HEK293 (cell line): ENCODE measurements at regions not wholly inside any gene's neighbourhood (a gene's known extent, or its start where the extent isn't known, plus 50 kb on each side); places are given as distances from the start of the nearest gene placed in this dataset.

Source experiments
- CTCF ChIA-PET: fragments of 350-600 bp; formaldehyde crosslinking; extraction: SDS; loops from one replicate; lab custom pipeline; 2021; ENCODE audit warnings: antibody characterized with exemption; lab: Yijun Ruan, JAX
- POLR2A ChIA-PET: fragments of 300-600 bp; formaldehyde crosslinking; extraction: SDS; loops from one replicate; lab custom pipeline; 2020; ENCODE audit warnings: antibody characterized with exemption, inconsistent platforms; lab: Yijun Ruan, JAX
- H3K27ac ChIP-seq: fragments of 200-500 bp; sonication (Bioruptor generic); 2 replicates; pipeline ENCODE4 v1.5.1; 2014; ENCODE audit warnings: low read depth, low read length, control low read depth, inconsistent platforms; ENCODE audit errors: extremely low read depth
- H3K36me3 ChIP-seq, 2 experiments: fragments of 200-500 bp in 1 of 2; sonication (Bioruptor generic) in 1 of 2; 1 replicate in 1 of 2; 2 replicates in 1 of 2; pipeline ENCODE4 v1.5.1; 2014 to 2017; ENCODE audit warnings: inconsistent platforms in 2 of 2, low read length in 2 of 2; ENCODE audit not compliant: control insufficient read depth in 2 of 2, insufficient read depth in 1 of 2
- H3K4me1 ChIP-seq: fragments of 200-500 bp; sonication (Bioruptor generic); 2 replicates; pipeline ENCODE4 v1.5.1; 2014; ENCODE audit warnings: mild to moderate bottlenecking, low read length, inconsistent platforms; ENCODE audit not compliant: control insufficient read depth, insufficient read depth
- H3K4me3 ChIP-seq: 2 replicates; pipeline ENCODE4 v1.5.1; 2011; ENCODE audit warnings: low read depth, mild to moderate bottlenecking, control low read depth, low read length, moderate library complexity
- H3K9me3 ChIP-seq: fragments of 200-500 bp; sonication (Bioruptor generic); 2 replicates; pipeline ENCODE4 v1.5.1; 2014; ENCODE audit warnings: low read depth, low read length, inconsistent platforms; ENCODE audit not compliant: control insufficient read depth, insufficient read depth
- BCL11A ChIP-seq: fragments of 450-650 bp; formaldehyde crosslinking; IDR thresholded peaks from 2 replicates; pipeline ENCODE4 v1.5.1; 2016; ENCODE audit warnings: low read depth, missing biosample characterization, missing genetic modification characterization
- KLF8 ChIP-seq: fragments of 450-650 bp; formaldehyde crosslinking; IDR thresholded peaks from 2 replicates; pipeline ENCODE4 v1.5.1; 2016; ENCODE audit warnings: missing biosample characterization, missing genetic modification characterization
- PRDM1 ChIP-seq: fragments of 450-650 bp; formaldehyde crosslinking; IDR thresholded peaks from 2 replicates; pipeline ENCODE4; 2016; ENCODE audit warnings: missing biosample characterization, missing genetic modification characterization
- RBAK ChIP-seq: fragments of 450-650 bp; formaldehyde crosslinking; IDR thresholded peaks from 2 replicates; pipeline ENCODE4 v1.5.1; 2016; ENCODE audit warnings: missing biosample characterization, missing genetic modification characterization
- REPIN1 ChIP-seq: fragments of 450-650 bp; formaldehyde crosslinking; IDR thresholded peaks from 2 replicates; pipeline ENCODE4 v1.5.1; 2017; ENCODE audit warnings: missing biosample characterization, missing genetic modification characterization, low read depth
- TCF7L2 ChIP-seq: IDR thresholded peaks from 2 replicates; pipeline ENCODE4 v1.6.1; 2011; ENCODE audit warnings: low read depth, mild to moderate bottlenecking, inconsistent platforms, low read length, moderate library complexity, borderline replicate concordance
- WT1 ChIP-seq: fragments of 450-650 bp; formaldehyde crosslinking; IDR thresholded peaks from 2 replicates; pipeline ENCODE4 v1.5.1; 2016; ENCODE audit warnings: missing biosample characterization, missing genetic modification characterization
- YY1 ChIP-seq: fragments of 450-650 bp; formaldehyde crosslinking; IDR thresholded peaks from 2 replicates; pipeline ENCODE4 v1.5.1; 2018; ENCODE audit warnings: missing biosample characterization, missing genetic modification characterization
- ZBTB7A ChIP-seq: fragments of 450-650 bp; formaldehyde crosslinking; IDR thresholded peaks from 2 replicates; pipeline ENCODE4 v1.5.1; 2016; ENCODE audit warnings: low read depth, missing biosample characterization, missing genetic modification characterization
- ZFHX2 ChIP-seq: fragments of 450-650 bp; formaldehyde crosslinking; conservative IDR thresholded peaks from 2 replicates; pipeline ENCODE4 v1.5.1; 2016; ENCODE audit warnings: missing biosample characterization, missing genetic modification characterization
- ZNF121 ChIP-seq: fragments of 450-650 bp; formaldehyde crosslinking; IDR thresholded peaks from 2 replicates; pipeline ENCODE4 v1.5.1; 2016; ENCODE audit warnings: missing biosample characterization, missing genetic modification characterization
- ZNF175 ChIP-seq: fragments of 450-650 bp; formaldehyde crosslinking; IDR thresholded peaks from 2 replicates; pipeline ENCODE4 v1.5.1; 2016; ENCODE audit warnings: missing biosample characterization, missing genetic modification characterization
- ZNF239 ChIP-seq: fragments of 450-650 bp; formaldehyde crosslinking; IDR thresholded peaks from 2 replicates; pipeline ENCODE4 v1.5.1; 2016; ENCODE audit warnings: missing biosample characterization, missing genetic modification characterization
- ZNF311 ChIP-seq: fragments of 450-650 bp; formaldehyde crosslinking; IDR thresholded peaks from 2 replicates; pipeline ENCODE4 v1.5.1; 2017; ENCODE audit warnings: missing biosample characterization, missing genetic modification characterization, borderline replicate concordance
- ZNF350 ChIP-seq: fragments of 450-650 bp; formaldehyde crosslinking; IDR thresholded peaks from 2 replicates; pipeline ENCODE4 v1.5.0; 2017; ENCODE audit warnings: missing biosample characterization, mild to moderate bottlenecking, missing genetic modification characterization
- ZNF423 ChIP-seq: fragments of 450-650 bp; formaldehyde crosslinking; IDR thresholded peaks from 2 replicates; pipeline ENCODE4 v1.5.1; 2016; ENCODE audit warnings: missing biosample characterization, missing genetic modification characterization
- ZNF433 ChIP-seq: fragments of 450-650 bp; formaldehyde crosslinking; IDR thresholded peaks from 2 replicates; pipeline ENCODE4 v1.5.1; 2016; ENCODE audit warnings: missing biosample characterization, missing genetic modification characterization, low read depth
- ZNF518A ChIP-seq: fragments of 450-650 bp; formaldehyde crosslinking; conservative IDR thresholded peaks from 2 replicates; pipeline ENCODE4 v1.5.1; 2016; ENCODE audit warnings: low read depth, missing biosample characterization, missing genetic modification characterization
- ZNF626 ChIP-seq: fragments of 450-650 bp; sonication (Bioruptor Pico); formaldehyde crosslinking; IDR thresholded peaks from 2 replicates; pipeline ENCODE4 v1.5.1; 2018; ENCODE audit warnings: missing biosample characterization, missing genetic modification characterization, inconsistent platforms
- ZNF768 ChIP-seq: fragments of 450-650 bp; formaldehyde crosslinking; IDR thresholded peaks from 2 replicates; pipeline ENCODE4 v1.5.1; 2018; ENCODE audit warnings: missing biosample characterization, mild to moderate bottlenecking, missing genetic modification characterization
- ZSCAN23 ChIP-seq: fragments of 450-650 bp; formaldehyde crosslinking; IDR thresholded peaks from 2 replicates; pipeline ENCODE4 v1.5.1; 2016; ENCODE audit warnings: missing biosample characterization, missing genetic modification characterization
- TF ChIP-seq, protein P1 (sequence below): fragments of 450-650 bp; formaldehyde crosslinking; IDR thresholded peaks from 2 replicates; pipeline ENCODE4 v1.5.1; 2016; ENCODE audit warnings: missing biosample characterization, missing genetic modification characterization
- TF ChIP-seq, protein P2 (sequence below): fragments of 450-650 bp; formaldehyde crosslinking; IDR thresholded peaks from 2 replicates; pipeline ENCODE4 v1.5.1; 2016; ENCODE audit warnings: missing biosample characterization, missing genetic modification characterization
- TF ChIP-seq, protein P3 (sequence below): fragments of 450-650 bp; formaldehyde crosslinking; IDR thresholded peaks from 2 replicates; pipeline ENCODE4 v1.5.1; 2016; ENCODE audit warnings: missing biosample characterization, missing genetic modification characterization

- Histone ChIP-seq H3K4me1 (no peaks in the 10 kb centered on the region), H3K27ac (no peak overlapping the region), H3K4me3 (no peak overlapping the region), H3K36me3 (no peaks in the 10 kb centered on the region), H3K9me3 (no peaks in the 10 kb centered on the region)
- ChIA-PET CTCF (interaction anchor here (0.7 kb wide), 1 partner anchor 13 kb away, joined by 3 read pairs; no protein-coding TSS in a partner anchor), POLR2A (no interaction called here)
- TF ChIP-seq TCF7L2 (no peak), ZBTB7A (no peak), ZNF239 (tag by site-specific recombination) (no peak), ZNF433 (no peak), BCL11A (tag by site-specific recombination) (no peak), ZSCAN23 (tag by site-specific recombination) (no peak), ZNF768 (no peak)
- TF ChIP-seq, protein P1, sequence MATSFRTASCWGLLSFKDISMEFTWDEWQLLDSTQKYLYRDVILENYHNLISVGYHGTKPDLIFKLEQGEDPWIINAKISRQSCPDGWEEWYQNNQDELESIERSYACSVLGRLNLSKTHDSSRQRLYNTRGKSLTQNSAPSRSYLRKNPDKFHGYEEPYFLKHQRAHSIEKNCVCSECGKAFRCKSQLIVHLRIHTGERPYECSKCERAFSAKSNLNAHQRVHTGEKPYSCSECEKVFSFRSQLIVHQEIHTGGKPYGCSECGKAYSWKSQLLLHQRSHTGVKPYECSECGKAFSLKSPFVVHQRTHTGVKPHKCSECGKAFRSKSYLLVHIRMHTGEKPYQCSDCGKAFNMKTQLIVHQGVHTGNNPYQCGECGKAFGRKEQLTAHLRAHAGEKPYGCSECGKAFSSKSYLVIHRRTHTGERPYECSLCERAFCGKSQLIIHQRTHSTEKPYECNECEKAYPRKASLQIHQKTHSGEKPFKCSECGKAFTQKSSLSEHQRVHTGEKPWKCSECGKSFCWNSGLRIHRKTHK (tag by site-specific recombination), result no peak
- TF ChIP-seq, protein P2, sequence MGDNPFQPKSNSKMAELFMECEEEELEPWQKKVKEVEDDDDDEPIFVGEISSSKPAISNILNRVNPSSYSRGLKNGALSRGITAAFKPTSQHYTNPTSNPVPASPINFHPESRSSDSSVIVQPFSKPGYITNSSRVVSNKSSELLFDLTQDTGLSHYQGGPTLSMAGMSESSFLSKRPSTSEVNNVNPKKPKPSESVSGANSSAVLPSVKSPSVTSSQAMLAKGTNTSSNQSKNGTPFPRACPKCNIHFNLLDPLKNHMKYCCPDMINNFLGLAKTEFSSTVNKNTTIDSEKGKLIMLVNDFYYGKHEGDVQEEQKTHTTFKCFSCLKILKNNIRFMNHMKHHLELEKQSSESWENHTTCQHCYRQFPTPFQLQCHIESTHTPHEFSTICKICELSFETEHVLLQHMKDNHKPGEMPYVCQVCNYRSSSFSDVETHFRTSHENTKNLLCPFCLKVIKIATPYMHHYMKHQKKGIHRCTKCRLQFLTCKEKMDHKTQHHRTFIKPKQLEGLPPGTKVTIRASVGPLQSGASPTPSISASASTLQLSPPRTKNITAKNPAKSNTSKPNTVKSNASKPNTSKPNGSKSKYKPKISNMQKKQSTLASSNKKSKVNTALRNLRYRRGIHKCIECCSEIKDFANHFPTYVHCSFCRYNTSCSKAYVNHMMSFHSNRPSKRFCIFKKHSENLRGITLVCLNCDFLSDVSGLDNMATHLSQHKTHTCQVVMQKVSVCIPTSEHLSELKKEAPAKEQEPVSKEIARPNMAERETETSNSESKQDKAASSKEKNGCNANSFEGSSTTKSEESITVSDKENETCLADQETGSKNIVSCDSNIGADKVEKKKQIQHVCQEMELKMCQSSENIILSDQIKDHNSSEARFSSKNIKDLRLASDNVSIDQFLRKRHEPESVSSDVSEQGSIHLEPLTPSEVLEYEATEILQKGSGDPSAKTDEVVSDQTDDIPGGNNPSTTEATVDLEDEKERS (tag by site-specific recombination), result no peak
Measured at GRCh38 chr7:42511027-42511426, 274.0 kb upstream of the GLI3 start.

DNA sequence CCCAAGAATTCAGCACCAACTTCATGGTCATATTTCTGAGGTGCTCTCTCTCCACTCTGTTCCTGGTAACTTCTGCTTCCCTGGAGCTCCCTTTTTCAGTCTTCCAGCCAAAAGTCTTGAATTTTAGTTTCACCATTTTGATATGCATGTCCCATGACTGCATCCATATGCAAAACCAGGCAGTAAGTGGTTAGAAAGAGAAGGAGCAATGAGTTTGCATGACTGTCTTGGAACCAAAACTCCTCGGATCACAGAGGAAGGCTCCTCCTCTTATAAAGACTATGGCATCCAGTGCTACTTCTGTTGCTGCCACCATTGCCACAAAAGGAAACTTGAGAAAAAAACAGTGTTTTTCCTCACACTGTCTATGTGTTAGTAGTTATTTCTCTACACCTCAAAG is 269.1 kb upstream of the GLI3 start:
- CTCF ChIA-PET, result interaction anchor here (0.6 kb wide), 1 partner anchor 528 kb away, joined by 3 read pairs; no protein-coding TSS in a partner anchor
- POLR2A ChIA-PET, result no interaction called here
- no peaks in the 10 kb centered on the region for H3K4me1 ChIP-seq
- TF ChIP-seq, protein P3, sequence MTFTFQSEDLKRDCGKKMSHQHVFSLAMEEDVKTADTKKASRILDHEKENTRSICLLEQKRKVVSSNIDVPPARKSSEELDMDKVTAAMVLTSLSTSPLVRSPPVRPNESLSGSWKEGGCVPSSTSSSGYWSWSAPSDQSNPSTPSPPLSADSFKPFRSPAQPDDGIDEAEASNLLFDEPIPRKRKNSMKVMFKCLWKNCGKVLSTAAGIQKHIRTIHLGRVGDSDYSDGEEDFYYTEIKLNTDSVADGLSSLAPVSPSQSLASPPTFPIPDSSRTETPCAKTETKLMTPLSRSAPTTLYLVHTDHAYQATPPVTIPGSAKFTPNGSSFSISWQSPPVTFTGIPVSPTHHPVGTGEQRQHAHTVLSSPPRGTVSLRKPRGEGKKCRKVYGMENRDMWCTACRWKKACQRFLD (tag by site-specific recombination), result no peak
- TF ChIP-seq ZNF518A (tag by site-specific recombination) (no peak), REPIN1 (tag by site-specific recombination) (no peak), ZFHX2 (tag by site-specific recombination) (no peak), YY1 (tag by site-specific recombination) (no peak), WT1 (tag by site-specific recombination) (no peak), ZNF350 (tag by site-specific recombination) (no peak), ZNF626 (no peak), ZNF433 (no peak), KLF8 (tag by site-specific recombination) (no peak), ZNF423 (tag by site-specific recombination) (no peak), RBAK (tag by site-specific recombination) (no peak), PRDM1 (no peak), ZNF311 (tag by site-specific recombination) (no peak), ZNF121 (no peak), ZNF175 (no peak)
- H3K36me3 ChIP-seq, result no peaks in the 10 kb centered on the region
- H3K4me3 ChIP-seq, result no peak overlapping the region
- no peaks in the 10 kb centered on the region for H3K9me3 ChIP-seq
- no peak overlapping the region for H3K27ac ChIP-seq
